Loucy (cell line): ENCODE measurements at regions not wholly inside any gene's neighbourhood (a gene's known extent, or its start where the extent isn't known, plus 50 kb on each side); places are given as distances from the start of the nearest gene placed in this dataset.

Experiments
- H2AFZ ChIP-seq: fragments of 200-600 bp; sonication (generic); 2 replicates; pipeline ENCODE4 v1.6.0; 2016; ENCODE audit warnings: antibody characterized with exemption, mild to moderate bottlenecking, low read length, moderate library complexity
- H3F3A ChIP-seq: fragments of 200-600 bp; 2 replicates; pipeline ENCODE4 v1.6.0; 2016; ENCODE audit warnings: antibody characterized with exemption, low read depth, mild to moderate bottlenecking
- H3K27me3 ChIP-seq: fragments of 200-600 bp; sonication (generic); 2 replicates; pipeline ENCODE4 v1.6.1; 2014; ENCODE audit warnings: low read length, mild to moderate bottlenecking; ENCODE audit not compliant: insufficient read depth, poor library complexity, severe bottlenecking
- H3K36me3 ChIP-seq: fragments of 200-600 bp; sonication (generic); 2 replicates; pipeline ENCODE4 v1.6.1; 2016; ENCODE audit warnings: low read length; ENCODE audit not compliant: insufficient read depth
- H3K4me1 ChIP-seq: fragments of 200-600 bp; sonication (generic); 2 replicates; pipeline ENCODE4 v1.5.1; 2014; ENCODE audit warnings: low read length, mild to moderate bottlenecking; ENCODE audit not compliant: insufficient read depth, poor library complexity, severe bottlenecking
- H3K4me2 ChIP-seq: fragments of 200-600 bp; sonication (generic); 2 replicates; pipeline ENCODE4 v1.6.0; 2014; ENCODE audit warnings: antibody characterized with exemption, low read length, low read depth, mild to moderate bottlenecking; ENCODE audit not compliant: poor library complexity, severe bottlenecking
- H3K4me3 ChIP-seq: fragments of 200-600 bp; sonication (generic); 2 replicates; pipeline ENCODE4 v1.5.1; 2014; ENCODE audit warnings: low read length, mild to moderate bottlenecking, mixed read lengths; ENCODE audit not compliant: poor library complexity, severe bottlenecking
- H3K79me2 ChIP-seq: fragments of 200-600 bp; sonication (generic); 2 replicates; pipeline ENCODE4 v1.6.1; 2014; ENCODE audit warnings: low read length; ENCODE audit not compliant: insufficient read depth
- H3K9ac ChIP-seq: fragments of 200-600 bp; sonication (generic); 2 replicates; pipeline ENCODE4 v1.6.0; 2014; ENCODE audit warnings: mild to moderate bottlenecking, low read depth, low read length, moderate library complexity; ENCODE audit not compliant: poor library complexity, severe bottlenecking
- H3K9me2 ChIP-seq: fragments of 200-600 bp; sonication (generic); replicated peaks from 2 replicates; pipeline ENCODE4 v1.6.1; 2016; ENCODE audit warnings: low read depth, low read length, mixed read lengths
- H3K9me3 ChIP-seq: fragments of 200-600 bp; sonication (generic); 2 replicates; pipeline ENCODE4 v1.6.1; 2014; ENCODE audit warnings: mild to moderate bottlenecking, antibody characterized with exemption, low read length, low read depth; ENCODE audit not compliant: insufficient read depth
- H4K20me1 ChIP-seq: fragments of 200-600 bp; sonication (generic); 2 replicates; pipeline ENCODE4 v1.6.0; 2014; ENCODE audit warnings: antibody characterized with exemption, low read length, mild to moderate bottlenecking; ENCODE audit not compliant: insufficient read depth, poor library complexity, severe bottlenecking
- CTCF ChIP-seq: fragments of 200-600 bp; sonication (generic); conservative IDR thresholded peaks from 2 replicates; pipeline ENCODE4 v1.5.1; 2014; ENCODE audit warnings: mild to moderate bottlenecking, antibody characterized with exemption, low read length
- EZH2phosphoT487 ChIP-seq: fragments of 200-600 bp; IDR thresholded peaks from 2 replicates; pipeline ENCODE4 v1.6.1; 2018; ENCODE audit warnings: antibody characterized with exemption, mild to moderate bottlenecking, moderate library complexity, borderline replicate concordance

GRCh38 chr4:26020083-26020668 lies 106.2 kb downstream of the SMIM20 start:
- Histone ChIP-seq H3K27me3 (no peaks in the 10 kb centered on the region), H3K4me2 (no peak overlapping the region), H3F3A (no peaks in the 10 kb centered on the region), H3K9me3 (no peaks in the 10 kb centered on the region), H3K36me3 (no peaks in the 10 kb centered on the region), H3K9me2 (no peaks in the 10 kb centered on the region), H3K4me1 (no peaks in the 10 kb centered on the region), H3K79me2 (no peaks in the 10 kb centered on the region), H2AFZ (no peak overlapping the region), H4K20me1 (no peaks in the 10 kb centered on the region), H3K9ac (no peak overlapping the region), H3K4me3 (no peak overlapping the region)
- TF ChIP-seq CTCF = no peak
- TF ChIP-seq EZH2phosphoT487 = no peak

GRCh38 chr4:26020881-26021280 lies 106.9 kb downstream of the SMIM20 start:
- Histone ChIP-seq H2AFZ (no peak overlapping the region), H3K9me2 (no peaks in the 10 kb centered on the region), H3K27me3 (no peaks in the 10 kb centered on the region), H3K9ac (no peak overlapping the region), H3F3A (no peaks in the 10 kb centered on the region), H3K4me2 (no peak overlapping the region), H3K9me3 (no peaks in the 10 kb centered on the region), H3K4me3 (no peak overlapping the region), H3K36me3 (no peaks in the 10 kb centered on the region), H4K20me1 (no peaks in the 10 kb centered on the region), H3K79me2 (no peaks in the 10 kb centered on the region), H3K4me1 (no peaks in the 10 kb centered on the region)
- TF ChIP-seq EZH2phosphoT487 = no peak
- TF ChIP-seq CTCF = no peak

- H3F3A ChIP-seq = no peaks in the 10 kb centered on the region
- H3K4me1 ChIP-seq = no peaks in the 10 kb centered on the region
- H3K9me2 ChIP-seq = no peaks in the 10 kb centered on the region
- H3K4me2 ChIP-seq = no peak overlapping the region
- no peak overlapping the region for H2AFZ ChIP-seq
- no peak overlapping the region for H3K4me3 ChIP-seq
- no peak overlapping the region for H3K9ac ChIP-seq
- H4K20me1 ChIP-seq = no peaks in the 10 kb centered on the region
- no peaks in the 10 kb centered on the region for H3K27me3 ChIP-seq
- no peaks in the 10 kb centered on the region for H3K9me3 ChIP-seq
- no peaks in the 10 kb centered on the region for H3K36me3 ChIP-seq
- TF ChIP-seq CTCF (no peak), EZH2phosphoT487 (no peak)
- H3K79me2 ChIP-seq = no peaks in the 10 kb centered on the region
These were observed 107.7 kb downstream of the SMIM20 start for GRCh38 chr4:26021417-26022345.
